ENCODE measurements at regions not wholly inside any gene's neighbourhood (a gene's known extent, or its start where the extent isn't known, plus 50 kb on each side); places are given as distances from the start of the nearest gene placed in this dataset.
A peak's percentile ranks its signal among the peaks of the same experiment; 100 is the strongest.

GRCh38 chr5:8726383-8727036 lies 819.4 kb downstream of the SEMA5A start:
- no peak overlapping the region for H3K23ac ChIP-seq (ENCODE audit: insufficient read length)
- DNase-seq (ENCODE audit: low read depth in 1 of 2, low spot score in 2 of 2) = no peak
- ChIA-PET CTCF (ENCODE audit: partially characterized antibody) (no interaction called here), POLR2A (ENCODE audit: partially characterized antibody) (no interaction called here)
- H2BK120ac ChIP-seq (replicated peaks; ENCODE audit: low read depth, low read length) = no peak overlapping the region
- H3K79me1 ChIP-seq (ENCODE audit: low read depth, low read length) = no peaks in the 10 kb centered on the region
- no peak overlapping the region for H3K56ac ChIP-seq (replicated peaks; ENCODE audit: insufficient read length, low read depth, low read length)
- no peaks in the 10 kb centered on the region for H3K27me3 ChIP-seq (replicated peaks in 1 of 4; ENCODE audit: control insufficient read depth in 3 of 4, extremely low read depth in 1 of 4, insufficient read depth in 3 of 4, low read length in 3 of 4)
- H3K9ac ChIP-seq (replicated peaks in 1 of 4; ENCODE audit: extremely low read depth in 1 of 4, low read depth in 3 of 4, low read length in 3 of 4) = no peak overlapping the region
- peaks cover 12 to 13% of the 10 kb centered on the region in 2 experiments for H3K9me3 ChIP-seq (ENCODE audit: insufficient read depth in 2 of 2, low read depth in 1 of 2, low read length in 1 of 2)
- no peak overlapping the region for H2BK15ac ChIP-seq (ENCODE audit: low read length)
- H2AK5ac ChIP-seq (ENCODE audit: low read depth, low read length) = no peak overlapping the region
- no peaks in the 10 kb centered on the region for H4K20me1 ChIP-seq (replicated peaks in 1 of 2; ENCODE audit: control insufficient read depth in 1 of 2, insufficient read depth in 2 of 2, low read length in 2 of 2)
- H3K79me2 ChIP-seq (ENCODE audit: control insufficient read depth in 1 of 2, insufficient read depth in 2 of 2, low read length in 2 of 2) = no peaks in the 10 kb centered on the region
- no peaks in the 10 kb centered on the region for H3K23me2 ChIP-seq (ENCODE audit: low read depth, low read length)
- H2BK12ac ChIP-seq (ENCODE audit: low read depth, low read length) = no peak overlapping the region
- no peak overlapping the region for H2BK20ac ChIP-seq (ENCODE audit: low read length)
- H2BK5ac ChIP-seq (ENCODE audit: low read depth, low read length) = no peak overlapping the region
- H3K27ac ChIP-seq (ENCODE audit: low read depth, low read length) = no peak overlapping the region
- H3K4ac ChIP-seq (replicated peaks; ENCODE audit: insufficient read length, low read depth, low read length) = no peak overlapping the region
- H4K91ac ChIP-seq (replicated peaks; ENCODE audit: insufficient read length, low read length) = no peak overlapping the region
- H3K4me3 ChIP-seq (ENCODE audit: extremely low read depth in 1 of 4, insufficient read depth in 2 of 4, low read depth in 3 of 4, low read length in 4 of 4) = no peak overlapping the region
- peak overlapping the region; percentile 1; the same call in 1 of the 2 replicates for H4K8ac ChIP-seq (ENCODE audit: extremely low read depth, insufficient read depth, low read length)
- H3K18ac ChIP-seq (ENCODE audit: extremely low read depth, low read length) = no peak overlapping the region; the same call in 1 of the 2 replicates
- H3K36me3 ChIP-seq (ENCODE audit: control insufficient read depth in 2 of 4, insufficient read depth in 4 of 4, low read length in 3 of 4) = no peaks in the 10 kb centered on the region
- FAIRE-seq = no peak
- no peak overlapping the region for H4K5ac ChIP-seq (ENCODE audit: insufficient read length, low read depth, low read length)
- 91% methylated on average over 11 of the region's 11 CpGs; no CpG with 5 or more reads in 1 of the 2 experiments for WGBS, 2 experiments (ENCODE audit: extremely low coverage in 1 of 2, insufficient coverage in 1 of 2, insufficient read length in 1 of 2, insufficient replicate concordance in 2 of 2, low coverage in 1 of 2, low lambda C conversion rate in 2 of 2, missing lambda C conversion rate in 1 of 2)
- peak overlapping the region; percentile 90 for H2AFZ ChIP-seq (ENCODE audit: low read length)
- H3K4me1 ChIP-seq (replicated peaks in 1 of 4; ENCODE audit: control insufficient read depth in 3 of 4, insufficient read depth in 4 of 4, low read length in 3 of 4) = no peaks in the 10 kb centered on the region
- no peak overlapping the region for H3K14ac ChIP-seq (ENCODE audit: insufficient read length)
- no peak overlapping the region for H3K4me2 ChIP-seq (ENCODE audit: insufficient read depth in 1 of 2, low read depth in 2 of 2, low read length in 2 of 2)
- TF ChIP-seq MAFK (IDR thresholded peaks at IDR 0.05; ENCODE audit: low read depth, low read length) = no peak

Measured in H1 (cell line).